WI38 (cell line): ENCODE measurements at regions not wholly inside any gene's neighbourhood (a gene's known extent, or its start where the extent isn't known, plus 50 kb on each side); places are given as distances from the start of the nearest gene placed in this dataset.

Experiments used
- H3K4me3 ChIP-seq: 2 replicates; pipeline ENCODE4 v1.5.1; 2011; ENCODE audit warnings: low read depth, mild to moderate bottlenecking, control low read depth, low read length
- TF ChIP-seq, protein P1 (sequence below): IDR thresholded peaks from 2 replicates; pipeline ENCODE4 v1.5.1; 2012; ENCODE audit warnings: low read depth, mild to moderate bottlenecking, control low read depth, low read length

DNA sequence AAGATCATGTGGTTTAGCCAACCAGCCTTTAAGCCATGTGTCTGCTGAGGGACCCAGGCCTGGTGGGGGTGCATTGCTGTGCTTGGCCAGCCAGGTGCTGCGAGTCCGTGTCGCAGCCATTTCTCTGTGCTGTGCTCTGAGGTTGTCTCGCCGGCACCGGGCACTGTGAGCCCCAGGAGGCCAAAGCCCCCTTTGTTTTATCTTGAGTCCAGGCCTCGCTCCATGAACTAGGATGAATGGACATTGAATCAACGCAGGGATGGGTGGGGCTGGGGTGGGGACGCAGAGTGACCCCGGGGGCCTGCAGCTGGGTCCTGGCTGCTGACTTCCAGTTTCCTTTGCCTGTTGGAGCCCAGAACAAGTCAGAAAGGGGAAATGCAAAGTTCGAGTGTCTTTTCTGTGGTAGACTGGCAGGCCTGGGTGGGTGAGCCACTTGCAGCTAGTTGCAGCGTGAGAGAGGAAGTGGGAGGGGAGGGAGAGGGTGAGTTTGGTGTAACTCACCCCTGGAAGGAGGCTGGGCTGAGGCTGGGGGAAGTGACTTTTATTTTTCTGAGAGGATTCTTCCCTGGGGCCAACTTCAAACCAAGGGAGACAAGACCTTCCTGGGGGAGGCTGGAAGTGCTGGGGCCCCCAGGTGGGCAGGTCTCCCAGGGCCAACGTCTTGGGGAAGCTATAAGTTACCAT, 324.7 kb downstream of the SEC14L1 start:
- TF ChIP-seq, protein P1, sequence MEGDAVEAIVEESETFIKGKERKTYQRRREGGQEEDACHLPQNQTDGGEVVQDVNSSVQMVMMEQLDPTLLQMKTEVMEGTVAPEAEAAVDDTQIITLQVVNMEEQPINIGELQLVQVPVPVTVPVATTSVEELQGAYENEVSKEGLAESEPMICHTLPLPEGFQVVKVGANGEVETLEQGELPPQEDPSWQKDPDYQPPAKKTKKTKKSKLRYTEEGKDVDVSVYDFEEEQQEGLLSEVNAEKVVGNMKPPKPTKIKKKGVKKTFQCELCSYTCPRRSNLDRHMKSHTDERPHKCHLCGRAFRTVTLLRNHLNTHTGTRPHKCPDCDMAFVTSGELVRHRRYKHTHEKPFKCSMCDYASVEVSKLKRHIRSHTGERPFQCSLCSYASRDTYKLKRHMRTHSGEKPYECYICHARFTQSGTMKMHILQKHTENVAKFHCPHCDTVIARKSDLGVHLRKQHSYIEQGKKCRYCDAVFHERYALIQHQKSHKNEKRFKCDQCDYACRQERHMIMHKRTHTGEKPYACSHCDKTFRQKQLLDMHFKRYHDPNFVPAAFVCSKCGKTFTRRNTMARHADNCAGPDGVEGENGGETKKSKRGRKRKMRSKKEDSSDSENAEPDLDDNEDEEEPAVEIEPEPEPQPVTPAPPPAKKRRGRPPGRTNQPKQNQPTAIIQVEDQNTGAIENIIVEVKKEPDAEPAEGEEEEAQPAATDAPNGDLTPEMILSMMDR, result no peak
- no peak overlapping the region for H3K4me3 ChIP-seq

GRCh38 chr17:77466140-77466539, 325.4 kb downstream of the SEC14L1 start:
- H3K4me3 ChIP-seq, result no peak overlapping the region
- TF ChIP-seq, protein P1, result no peak

GRCh38 chr17:77466596-77467223, 325.9 kb downstream of the SEC14L1 start:
- H3K4me3 ChIP-seq, result no peak overlapping the region
- TF ChIP-seq, protein P1, result no peak

- TF ChIP-seq, protein P1, result no peak
- no peak overlapping the region for H3K4me3 ChIP-seq
These were observed 326.8 kb downstream of the SEC14L1 start for GRCh38 chr17:77467521-77467920.

DNA sequence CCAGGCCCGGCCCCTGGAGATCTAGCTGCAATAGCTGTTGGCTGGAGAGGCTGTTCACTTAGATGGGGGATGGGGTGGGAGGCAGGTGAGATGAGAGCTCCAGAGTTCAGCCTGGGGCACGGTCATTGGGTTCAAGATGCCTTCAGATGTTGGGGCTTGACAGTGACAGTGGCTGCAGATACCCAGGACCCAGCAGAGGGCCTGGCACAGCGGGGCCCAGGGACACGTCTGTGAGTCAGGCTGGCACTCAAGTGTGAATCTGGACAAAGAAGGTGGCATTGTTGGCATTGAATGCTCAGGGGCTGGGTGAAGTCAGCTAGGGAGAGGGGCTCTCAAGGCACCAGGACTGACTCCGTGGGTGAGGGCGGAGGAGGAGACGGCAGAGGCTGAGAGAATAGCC, 328.1 kb downstream of the SEC14L1 start:
- no peak overlapping the region for H3K4me3 ChIP-seq
- TF ChIP-seq, protein P1, result no peak

DNA sequence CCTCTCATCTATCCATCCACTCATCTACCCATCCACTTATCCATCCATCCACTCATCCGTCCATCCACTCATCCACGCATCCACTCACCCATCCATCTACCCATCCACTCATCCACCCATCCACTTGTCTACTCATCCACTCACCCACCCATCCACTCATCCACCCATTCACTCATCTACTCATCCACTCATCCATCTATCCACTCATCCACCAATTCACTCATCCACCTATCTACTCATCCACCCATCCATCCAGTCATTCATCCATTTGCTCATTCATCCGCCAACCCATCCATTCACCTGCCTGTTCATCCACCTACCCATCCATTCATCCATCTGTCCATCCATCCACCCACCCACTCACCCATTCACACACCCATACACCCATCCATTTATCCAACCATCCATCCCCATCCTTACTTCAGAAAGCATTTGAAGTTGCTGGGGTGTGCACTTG, 329.6 kb downstream of the SEC14L1 start:
- TF ChIP-seq, protein P1, result no peak
- no peak overlapping the region for H3K4me3 ChIP-seq
